HG03565 (cell line): ENCODE measurements at regions not wholly inside any gene's neighbourhood (a gene's known extent, or its start where the extent isn't known, plus 50 kb on each side); places are given as distances from the start of the nearest gene placed in this dataset.

Experiments used
- ATAC-seq: cut with Tn5 transposase; IDR thresholded peaks from one replicate; pipeline ENCODE4 v1.9.1; 2021; ENCODE audit warnings: mild to moderate bottlenecking, moderate library complexity; ENCODE audit not compliant: unreplicated experiment

DNA sequence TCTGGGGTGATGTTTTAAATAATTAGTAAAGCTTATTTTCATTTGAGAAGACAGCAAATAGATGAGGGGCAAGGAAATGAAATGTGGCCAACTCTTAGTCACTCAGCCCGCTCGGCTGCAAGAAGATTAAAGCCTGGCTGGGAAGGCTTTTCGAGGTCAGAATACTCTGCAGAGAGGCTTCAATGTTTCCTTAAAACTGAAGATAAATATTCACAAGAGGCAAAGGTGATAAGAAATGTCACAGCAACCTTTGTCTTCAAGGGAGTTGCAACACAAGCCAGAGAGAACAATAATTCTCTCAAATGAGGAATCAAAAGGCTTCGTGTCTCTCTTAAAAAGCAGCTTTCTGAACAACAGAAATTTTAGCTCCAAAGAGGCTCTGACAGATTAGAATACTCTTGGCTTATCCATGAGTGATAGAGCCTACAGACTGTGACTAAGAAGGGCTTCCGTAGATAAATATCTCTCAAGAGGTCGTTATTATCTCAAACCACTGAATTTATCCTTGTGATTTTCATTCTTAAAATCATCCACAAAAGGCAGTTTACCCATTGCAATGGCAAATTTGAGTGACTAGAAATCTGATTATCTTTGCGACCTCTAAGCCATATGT, 92.5 kb downstream of the KLF6 start:
- no peak for ATAC-seq

DNA sequence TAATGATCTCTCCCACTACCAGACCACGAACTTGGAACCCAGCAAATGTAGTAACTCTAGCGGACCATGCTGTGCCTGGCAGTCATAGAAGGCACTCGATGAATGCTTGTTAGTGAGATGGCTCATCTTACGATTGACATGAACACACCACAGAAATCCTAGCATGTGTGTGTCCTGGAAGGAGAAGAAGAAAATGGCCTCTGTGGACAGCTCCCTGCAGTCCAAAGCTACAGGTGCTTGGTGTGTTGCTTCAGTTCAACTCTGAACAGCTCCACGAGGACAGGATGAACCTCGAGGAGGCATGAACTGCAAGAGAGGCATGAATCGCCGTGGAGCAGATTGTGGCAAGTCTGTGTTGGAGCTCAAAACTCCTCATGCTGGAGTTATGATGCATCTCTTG, 93.5 kb downstream of the KLF6 start:
- ATAC-seq = no peak

DNA sequence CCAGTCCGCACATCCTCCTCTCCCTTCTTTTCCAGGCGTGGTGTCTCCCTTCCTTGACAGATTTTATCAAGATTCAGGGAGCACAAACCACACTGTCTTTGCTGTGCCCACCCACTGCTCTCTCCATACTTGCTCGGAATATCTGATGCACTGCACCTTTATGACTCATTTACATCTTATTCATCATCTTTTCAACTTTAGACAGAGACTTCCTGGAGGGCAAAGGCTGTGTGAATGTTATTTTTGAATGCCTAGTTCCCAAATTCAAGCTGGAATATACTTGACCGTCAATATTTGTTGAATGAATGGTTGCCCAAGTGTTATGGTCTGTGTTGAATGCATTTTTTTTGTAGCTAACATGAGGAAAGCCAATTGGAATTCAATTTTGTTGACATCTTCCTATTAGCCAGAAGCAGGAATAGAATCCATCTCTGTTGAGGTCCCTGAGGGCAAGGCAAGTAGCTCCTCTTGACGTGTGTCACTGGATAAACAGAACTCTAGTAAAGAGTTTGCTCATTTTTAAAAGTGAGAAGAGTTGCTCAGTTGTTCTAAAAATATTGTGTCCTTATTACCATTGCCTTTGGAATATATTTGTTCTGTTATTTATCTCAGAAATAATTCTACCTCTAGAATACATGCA, 95.0 kb downstream of the KLF6 start:
- no peak for ATAC-seq

DNA sequence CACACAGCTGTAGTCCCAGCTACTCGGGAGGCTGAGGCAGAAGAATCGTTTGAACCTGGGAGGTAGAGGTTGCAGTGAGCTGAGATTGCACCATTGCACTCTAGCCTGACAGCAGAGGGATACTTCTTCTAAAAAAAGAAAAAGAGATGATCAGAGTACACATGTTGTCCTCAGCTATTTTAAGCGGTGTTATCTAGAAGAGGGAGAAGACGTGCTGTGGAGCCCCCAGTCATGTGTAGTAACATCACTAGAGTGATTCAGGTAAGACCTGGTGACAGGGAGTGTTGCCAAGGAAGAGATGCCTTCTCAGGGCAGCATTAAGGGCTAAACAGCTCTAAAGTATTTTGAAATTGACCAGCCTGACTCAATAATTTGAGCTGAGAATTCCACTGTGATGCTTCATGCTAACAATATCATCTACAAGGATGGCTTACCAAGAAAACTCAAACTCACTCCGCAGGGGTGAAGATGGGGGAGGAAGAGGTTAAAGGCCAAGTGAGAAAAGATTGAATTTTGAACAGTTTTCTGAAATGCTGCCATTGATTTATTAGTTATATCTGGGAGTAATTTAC, 97.4 kb downstream of the KLF6 start:
- ATAC-seq = no peak

DNA sequence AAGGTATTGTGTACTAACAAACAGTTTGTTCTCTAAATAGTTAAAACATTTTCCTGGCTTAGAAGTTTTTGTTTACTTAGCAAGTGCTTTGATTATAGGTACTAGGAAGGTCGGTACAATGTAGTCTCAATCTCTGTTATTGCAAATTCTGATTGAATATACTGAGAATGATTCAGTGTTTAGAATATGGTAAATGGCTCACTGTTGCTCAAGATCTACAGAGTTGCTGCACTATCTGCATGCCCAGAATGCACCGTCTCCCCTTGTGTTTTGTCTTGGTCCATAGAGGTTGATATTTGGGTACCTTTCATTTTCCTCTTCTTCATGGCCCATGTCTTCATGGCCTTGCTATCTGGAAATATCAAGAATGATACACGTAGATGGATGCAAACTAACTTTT, 99.6 kb downstream of the KLF6 start:
- no peak for ATAC-seq

DNA sequence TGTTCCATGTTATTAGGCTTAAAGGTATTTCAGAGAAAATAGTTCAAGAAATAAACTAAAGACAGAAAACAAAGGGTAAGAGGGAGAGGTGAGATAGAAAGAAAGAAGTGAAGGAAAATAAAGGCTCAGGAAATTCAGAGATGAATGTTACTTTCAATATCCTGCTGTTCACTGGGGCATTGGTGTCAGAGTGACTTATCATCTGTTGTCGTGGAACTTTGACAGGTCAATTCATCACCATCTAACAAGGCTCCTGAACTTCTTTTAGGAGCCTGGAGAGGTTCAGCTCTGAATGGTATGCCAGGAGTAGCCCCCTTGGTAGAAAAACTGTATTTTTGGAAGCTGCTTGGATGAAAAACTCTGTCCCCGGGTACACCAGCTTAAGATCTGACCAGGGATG, 100.1 kb downstream of the KLF6 start:
- no peak for ATAC-seq

DNA sequence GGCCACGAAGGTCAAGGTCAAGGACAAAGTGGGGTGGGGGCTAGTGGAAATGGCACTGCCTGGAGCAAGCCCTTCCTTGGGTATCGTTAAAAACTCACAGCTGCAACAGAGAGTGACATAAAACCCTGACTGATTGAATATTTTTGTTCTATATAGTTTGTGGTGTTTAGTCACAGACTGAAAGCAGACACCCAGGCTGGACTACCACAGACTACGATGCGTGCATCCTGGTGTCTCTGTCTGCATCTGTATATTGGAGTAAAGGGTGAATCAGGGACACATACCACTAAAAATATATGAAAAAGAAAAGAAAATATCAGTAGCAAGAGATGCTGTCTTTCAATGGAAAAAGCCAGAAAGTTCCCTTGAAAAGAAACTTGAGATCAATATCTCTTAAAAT, 101.4 kb downstream of the KLF6 start:
- no peak for ATAC-seq

DNA sequence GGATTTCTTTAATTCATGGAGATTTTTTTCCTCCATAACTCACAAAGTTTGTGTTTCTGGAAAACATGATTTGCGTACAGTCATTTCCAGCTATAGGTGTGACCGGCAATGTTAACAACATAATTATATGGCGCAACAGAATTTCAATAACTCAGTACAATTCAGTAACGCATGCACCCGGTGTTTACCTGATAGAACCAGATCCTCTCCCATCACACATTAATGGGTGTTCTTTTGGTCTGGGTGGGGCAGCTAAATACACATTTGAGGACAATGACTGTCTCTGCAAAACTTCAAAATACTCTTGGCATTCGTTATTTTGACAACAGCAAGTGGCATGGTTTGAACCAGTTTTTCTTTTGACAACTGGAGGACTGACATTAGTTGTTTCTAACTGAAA, 102.3 kb downstream of the KLF6 start:
- no peak for ATAC-seq

DNA sequence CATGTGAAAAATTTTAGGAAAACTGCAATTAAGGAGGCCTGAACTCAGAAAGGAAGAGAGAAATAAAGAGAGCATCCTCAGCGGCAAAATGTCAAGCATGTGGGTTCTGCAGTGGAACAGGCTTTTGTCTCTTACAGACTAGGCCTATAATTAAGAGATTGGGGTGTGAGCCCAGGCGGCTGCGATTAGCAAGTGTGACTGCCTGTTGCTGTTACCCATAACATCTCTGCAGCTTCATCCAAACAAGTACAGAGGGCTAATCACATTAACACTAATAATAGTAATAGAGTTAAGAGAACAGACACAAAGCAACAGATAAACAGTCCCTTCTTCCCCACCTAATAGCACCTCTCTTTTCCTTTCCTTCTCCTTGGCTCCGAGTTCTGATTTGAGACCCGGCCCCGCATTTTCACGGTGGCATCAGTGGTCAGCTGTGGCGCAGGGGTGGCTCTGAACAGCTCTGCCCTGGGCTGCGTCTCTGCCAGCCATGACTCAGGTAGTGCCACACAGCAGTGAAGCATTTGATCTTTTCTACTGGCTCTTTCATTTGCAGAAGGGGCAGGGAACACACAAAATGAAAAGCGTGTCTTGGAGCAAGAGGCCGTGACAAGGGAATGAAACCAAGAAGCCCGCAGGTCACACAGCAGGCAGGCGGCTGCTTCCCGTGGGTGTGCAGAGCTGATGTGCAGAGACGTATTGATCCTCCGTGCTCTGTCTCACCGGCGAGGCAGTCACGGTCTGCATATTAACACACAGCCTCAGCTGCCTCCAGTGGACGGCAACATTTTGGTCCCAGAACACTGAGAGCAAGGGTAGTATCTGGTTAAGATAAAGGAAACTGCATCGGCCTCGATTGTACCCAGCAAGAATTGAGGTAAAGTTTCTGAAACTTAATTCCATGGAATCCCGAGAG, 103.1 kb downstream of the KLF6 start:
- ATAC-seq = no peak

DNA sequence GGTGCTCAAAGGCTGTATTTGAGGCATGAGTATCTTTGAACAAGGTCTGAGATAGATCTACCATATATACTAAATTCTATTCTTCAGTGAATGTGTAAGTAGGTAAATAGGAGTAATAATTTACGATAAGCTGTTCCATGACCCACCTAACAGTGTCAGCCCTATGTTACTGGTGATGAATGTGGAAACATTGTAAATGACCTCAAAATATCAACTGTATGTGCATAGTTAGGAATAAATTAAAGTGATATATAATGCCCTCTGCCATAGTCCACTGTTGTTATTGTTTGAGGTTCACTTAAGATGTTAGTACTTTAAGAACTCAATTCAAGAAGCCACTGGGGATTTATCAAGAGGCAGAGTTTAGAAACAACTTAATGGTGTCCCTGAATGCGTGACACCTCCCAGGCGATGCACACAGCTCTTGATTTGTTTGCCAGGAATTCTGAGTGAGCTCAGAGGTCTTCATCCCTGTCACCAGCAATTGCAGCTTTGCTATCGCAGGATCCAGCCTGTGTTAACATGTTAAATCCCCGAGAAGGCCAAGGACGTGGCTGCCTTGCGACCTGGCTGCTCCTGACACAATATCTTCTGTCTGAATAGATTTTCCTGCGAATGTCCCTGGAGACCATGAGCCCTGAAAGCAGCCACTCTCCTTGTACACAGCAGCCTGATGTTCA, 104.9 kb downstream of the KLF6 start:
- ATAC-seq = no peak

DNA sequence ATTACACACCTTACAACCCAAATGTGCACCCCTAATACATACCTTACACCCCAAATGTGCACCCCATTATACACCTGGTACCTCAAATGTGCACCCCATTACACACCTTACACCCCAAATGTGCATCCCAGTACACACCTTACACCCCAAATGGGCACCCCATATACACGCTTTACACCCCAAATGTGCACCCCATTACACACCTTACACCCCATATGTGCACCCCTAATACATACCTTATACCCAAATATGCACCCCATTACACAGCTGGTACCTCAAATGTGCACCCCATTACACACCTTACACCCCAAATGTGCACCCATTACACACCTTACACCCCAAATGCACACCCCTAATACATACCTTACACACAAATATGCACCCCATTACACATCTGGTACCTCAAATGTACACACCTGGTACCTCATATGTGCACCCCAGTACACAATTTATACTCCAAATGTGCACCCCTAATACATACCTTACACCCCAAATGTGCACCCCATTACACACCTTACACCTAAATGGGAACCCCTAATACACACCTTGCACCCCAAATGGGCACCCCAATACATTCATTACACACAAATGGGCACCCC, 106.3 kb downstream of the KLF6 start:
- ATAC-seq = no peak

DNA sequence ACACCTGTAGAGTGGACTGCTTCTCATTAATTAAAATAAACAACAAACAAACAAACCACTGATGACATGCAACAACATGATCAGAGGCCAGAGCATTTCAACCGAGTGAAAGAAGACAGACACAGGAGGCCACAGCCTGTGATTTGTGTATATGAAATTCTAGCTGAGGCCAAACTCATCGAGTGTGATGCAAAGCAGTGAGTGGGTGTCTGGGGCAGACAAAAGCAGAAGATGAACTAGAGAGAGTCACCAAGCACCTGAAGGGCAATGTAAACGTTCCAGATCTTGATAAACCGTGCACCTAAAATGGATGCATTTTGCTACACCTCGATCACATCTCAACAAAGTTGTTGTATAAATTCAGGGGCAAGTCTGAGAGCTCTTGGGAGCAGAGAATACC, 108.4 kb downstream of the KLF6 start:
- ATAC-seq = no peak

DNA sequence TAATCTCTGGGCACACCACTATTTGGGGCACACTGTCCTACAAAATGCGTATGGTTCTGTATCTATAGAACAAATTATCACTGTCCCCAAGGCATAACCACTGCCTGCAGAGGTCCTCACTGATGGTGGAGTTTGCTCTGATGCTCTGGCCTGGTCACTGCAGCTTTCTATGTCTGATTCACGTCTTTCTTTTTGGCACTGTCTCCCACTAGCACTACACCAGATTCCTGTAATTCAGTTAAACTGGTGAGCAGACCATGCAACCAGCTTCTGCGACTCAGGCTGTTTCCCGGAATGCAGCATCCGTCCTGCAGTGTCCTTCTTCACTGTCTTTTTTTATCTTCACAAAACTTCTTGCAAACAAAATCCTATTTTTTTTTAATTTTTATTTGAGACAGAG, 112.8 kb downstream of the KLF6 start:
- ATAC-seq = no peak

DNA sequence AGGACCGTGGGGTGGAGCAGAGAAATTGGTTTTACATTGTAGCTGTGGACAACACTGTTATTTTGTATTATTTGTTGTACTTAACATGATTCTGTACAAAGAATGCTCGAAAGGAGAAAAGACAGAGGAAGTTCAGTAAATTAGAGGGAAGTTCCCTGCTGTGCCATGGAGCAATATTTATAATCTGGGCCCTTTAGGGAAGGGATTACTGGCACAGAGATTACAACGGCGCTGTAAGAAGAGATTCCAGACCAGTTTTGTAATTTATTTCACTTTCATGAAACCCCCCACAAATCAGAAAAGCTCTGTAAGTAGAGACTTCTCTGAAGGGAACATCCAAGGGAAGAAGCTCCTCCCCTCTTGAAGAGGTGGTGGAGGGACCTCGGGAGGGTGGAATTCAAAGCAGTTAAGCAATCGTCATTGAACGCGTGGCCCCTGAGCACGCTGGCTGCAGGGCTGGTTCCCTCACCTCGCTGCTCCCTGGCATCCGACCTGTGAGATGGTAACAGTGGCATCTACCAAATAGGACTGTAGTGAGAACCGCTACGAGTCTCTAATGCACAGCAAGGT, 113.5 kb downstream of the KLF6 start:
- no peak for ATAC-seq

DNA sequence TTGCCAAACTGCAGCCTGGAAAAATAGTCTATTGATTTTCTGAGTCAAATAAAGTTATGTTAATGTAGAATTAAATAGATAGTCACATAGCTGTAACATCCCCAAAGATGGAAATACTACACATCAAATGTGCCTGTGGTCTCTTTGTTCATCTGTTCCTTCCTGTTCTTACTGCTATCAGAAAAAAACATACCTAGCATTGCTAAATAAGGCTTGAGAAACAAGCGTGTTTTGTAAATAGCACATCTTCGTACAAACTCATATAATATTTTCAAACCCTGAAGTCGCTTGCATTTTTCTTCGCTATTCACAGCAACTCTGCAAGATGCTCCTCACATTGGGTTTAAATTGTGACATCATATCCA, 116.1 kb downstream of the KLF6 start:
- ATAC-seq = no peak

DNA sequence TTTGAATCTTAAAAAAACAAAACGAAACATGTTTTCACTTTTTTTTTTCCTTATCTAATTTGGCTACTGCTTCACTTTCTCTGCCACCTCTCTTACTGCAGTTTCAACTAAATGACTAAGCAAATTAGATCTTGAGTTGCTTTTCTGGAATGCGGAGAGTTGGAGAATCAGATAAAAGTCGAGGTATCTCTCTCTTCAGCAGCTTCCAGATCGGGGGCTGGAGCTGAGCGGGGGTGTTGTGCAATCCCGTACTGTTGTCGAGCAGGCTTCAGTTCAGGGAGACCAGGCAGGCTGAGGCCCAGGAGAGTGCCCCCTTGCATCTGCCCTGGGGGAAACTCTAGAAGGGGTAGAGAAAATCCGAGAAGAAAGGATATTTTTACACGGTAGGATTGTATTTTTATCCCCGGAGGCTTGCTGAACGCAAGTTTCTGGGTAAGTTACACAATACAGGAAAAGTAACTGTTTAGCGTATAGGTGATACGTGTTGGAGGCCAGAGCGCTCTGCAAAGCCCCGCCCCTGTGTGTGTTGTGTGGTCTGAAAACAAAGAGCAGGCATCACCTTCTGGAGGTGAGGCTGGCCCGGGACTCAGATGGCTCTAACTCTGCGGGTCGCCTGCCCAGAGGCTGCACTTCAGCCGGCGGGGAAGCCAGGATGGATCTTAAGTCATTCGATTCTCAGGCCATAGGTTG, 116.6 kb downstream of the KLF6 start:
- ATAC-seq = no peak

DNA sequence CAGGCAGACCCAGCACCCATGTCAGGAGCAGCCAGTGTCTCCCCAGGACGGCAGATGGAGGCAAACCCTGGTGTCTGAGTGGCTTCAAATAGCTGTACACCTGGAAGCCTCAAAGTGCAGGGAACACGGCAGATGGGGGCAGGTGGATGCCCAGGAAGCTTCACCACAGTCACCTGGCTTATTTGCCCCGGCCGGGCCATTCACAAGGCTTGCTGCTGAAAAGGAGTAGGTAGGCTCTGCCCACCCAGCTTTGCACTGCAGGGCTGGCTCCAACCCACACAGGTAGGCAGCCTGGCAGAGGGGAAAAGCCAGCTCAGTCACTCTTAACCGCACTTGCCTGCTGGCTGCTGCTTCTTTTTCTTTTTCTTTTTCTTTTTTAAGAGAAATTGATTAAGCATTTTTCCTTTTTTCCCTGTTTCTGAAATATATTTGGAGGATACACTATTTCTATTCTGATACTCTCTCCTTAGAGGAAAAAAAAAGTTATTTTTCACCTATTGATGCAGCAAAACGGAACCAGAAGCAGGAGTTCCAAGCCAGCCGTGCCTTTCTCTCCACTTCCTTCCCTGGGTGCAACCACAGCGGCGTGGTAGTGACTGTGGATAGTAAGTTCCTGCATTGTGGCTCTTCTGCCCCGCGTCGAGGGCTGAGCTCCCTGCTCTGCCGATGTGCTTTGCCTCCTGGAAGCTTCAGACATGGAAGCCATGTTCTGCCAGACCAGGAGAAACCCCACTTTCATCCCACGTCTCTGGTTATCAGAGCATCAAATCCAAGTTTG, 118.3 kb downstream of the KLF6 start:
- ATAC-seq = no peak

DNA sequence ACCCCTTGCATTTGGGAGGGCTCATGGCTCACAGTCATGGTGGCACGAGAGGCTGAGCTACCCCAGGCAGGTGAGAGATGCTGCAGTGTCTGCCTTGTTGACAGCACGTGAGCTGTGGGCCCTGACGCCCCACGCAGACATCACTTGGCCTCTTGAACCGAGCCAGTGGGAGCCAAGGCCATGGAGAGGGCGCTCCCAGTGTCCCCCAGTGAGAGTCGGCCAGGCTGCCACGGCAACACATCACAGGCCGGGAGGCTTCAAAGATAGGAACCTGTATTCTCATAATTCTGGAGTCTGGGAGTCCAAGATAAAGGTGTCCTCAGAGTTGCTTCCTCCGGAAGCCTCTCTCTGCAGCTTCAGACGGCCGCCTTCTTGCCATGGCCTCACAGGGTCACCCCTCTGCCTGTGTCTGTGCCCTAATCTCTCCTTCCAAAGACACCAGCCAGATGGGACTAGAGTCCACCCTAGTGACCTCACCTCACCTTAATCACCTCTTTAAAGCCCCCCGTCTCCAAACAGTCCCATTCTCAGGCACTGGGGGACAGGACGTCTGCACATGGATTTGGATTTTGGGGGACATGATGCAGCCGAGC, 119.6 kb downstream of the KLF6 start:
- no peak for ATAC-seq

DNA sequence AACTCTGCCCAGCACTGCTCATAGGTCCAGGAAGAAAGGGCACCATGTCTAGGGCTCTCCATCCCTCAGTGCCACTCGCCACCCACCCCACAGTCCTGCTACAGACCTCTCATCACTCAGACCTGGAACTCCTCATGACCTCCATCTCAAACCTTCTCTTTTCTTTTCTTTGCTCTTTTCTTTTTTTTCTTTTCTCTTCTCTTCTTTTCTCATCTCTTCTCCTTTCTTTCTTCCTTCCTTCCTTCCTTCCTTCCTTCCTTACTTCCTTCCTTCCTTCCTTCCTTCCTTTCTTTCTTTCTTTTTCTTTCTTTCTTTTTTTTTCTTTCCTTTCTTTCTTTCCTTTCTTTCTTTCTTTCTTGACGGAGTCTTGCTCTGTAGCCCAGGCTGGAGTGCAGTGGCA, 122.2 kb downstream of the KLF6 start:
- no peak for ATAC-seq
